Left lung (tissue), 4 donors: ENCODE measurements at regions not wholly inside any gene's neighbourhood (a gene's known extent, or its start where the extent isn't known, plus 50 kb on each side); places are given as distances from the start of the nearest gene placed in this dataset.

Experiments used
- ATAC-seq: fragments of 200-7000 bp; cut with Tn5 transposase; one replicate; pipeline ENCODE4 v1.9.1; 2020; ENCODE audit warnings: moderate library complexity
- DNase-seq, 4 donors: peaks; one replicate each; pipeline ENCODE4 v3.0.0-alpha.2; 2013 to 2020
- H3K27ac ChIP-seq, 2 donors: fragments of 200-600 bp; sonication (generic) in 1 of 2; one replicate each; pipeline versions ENCODE4 v1.5.0 to v1.8.0; 2020 to 2021
- H3K27me3 ChIP-seq, 2 donors: fragments of 200-600 bp; sonication (generic) in 1 of 2; one replicate each; pipeline versions ENCODE4 v1.5.0 to v1.8.0; 2020 to 2021
- H3K36me3 ChIP-seq, 2 donors: fragments of 200-600 bp; sonication (generic) in 1 of 2; one replicate each; pipeline versions ENCODE4 v1.5.0 to v1.8.0; 2020 to 2021
- H3K4me1 ChIP-seq, 2 donors: fragments of 200-600 bp; one replicate each; pipeline ENCODE4 v1.8.0; 2021
- H3K4me3 ChIP-seq, 2 donors: fragments of 200-600 bp; sonication (generic) in 1 of 2; one replicate each; pipeline versions ENCODE4 v1.5.0 to v1.8.0; 2020 to 2021; ENCODE audit warnings: mild to moderate bottlenecking in 1 of 2
- H3K9me3 ChIP-seq, 2 donors: fragments of 200-600 bp; sonication (generic) in 1 of 2; one replicate each; pipeline versions ENCODE4 v1.5.0 to v1.8.0; 2020 to 2021
- CTCF ChIP-seq, 2 donors: fragments of 200-600 bp; sonication (generic) in 1 of 2; IDR thresholded peaks; one replicate each; pipeline versions ENCODE4 v1.5.0 to v1.8.0; 2021; ENCODE audit warnings: antibody characterized with exemption in 2 of 2
- intact Hi-C, 2 donors: fragments of 100-400 bp; cut with DNase I; formaldehyde crosslinking; loops; one replicate each; pipeline versions ENCODE4 v1.11.2 to v1.14.2; 2022
- donor health status: DM: no; HTN: yes; CAD: no.
- donor health status: DM: no; HTN: no; CAD: no.

DNA sequence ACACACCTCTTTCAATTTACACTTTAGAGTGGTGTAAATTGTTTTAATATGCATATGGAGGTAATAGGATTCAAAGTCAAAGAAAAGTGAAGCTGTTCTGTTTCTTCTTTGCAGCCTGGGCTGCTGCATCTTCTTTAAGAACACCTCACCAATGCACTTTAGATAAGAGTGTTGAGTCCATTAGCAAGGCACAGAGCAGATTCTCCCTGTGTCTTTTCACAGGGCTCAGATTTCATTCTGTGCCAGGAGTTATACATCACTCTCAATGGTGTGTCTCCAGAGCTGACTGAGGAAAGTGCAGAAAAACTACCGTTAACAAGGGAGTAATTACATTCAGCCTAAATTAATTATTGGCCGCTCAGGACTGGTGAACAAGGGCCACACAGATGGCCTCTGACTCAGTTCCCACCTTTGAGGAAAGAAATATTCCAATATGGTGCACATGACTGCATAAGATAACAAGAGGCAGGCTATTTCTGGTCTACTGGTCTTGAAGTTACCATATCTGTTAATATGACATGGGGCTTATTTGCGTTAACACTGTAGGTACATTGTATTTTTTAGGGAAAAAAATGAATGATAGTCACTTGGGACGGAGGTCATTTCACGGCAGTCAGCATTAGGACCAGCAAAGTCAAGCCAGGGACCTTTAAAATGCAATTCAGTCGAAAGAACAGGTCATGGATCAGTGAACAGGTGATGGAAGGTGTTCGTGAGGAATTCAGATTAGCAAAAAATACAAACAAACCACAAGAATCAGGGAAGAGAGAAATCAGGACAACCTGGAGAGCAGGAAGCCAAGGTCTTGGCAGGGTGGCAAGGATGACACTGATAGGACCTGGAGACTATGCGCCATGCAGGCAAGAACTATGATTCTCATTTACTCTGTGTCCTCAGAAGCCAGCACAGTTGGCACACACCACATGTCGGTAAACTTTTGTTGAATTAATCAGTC lies 203.7 kb downstream of the TBX18 start:
- Histone ChIP-seq H3K36me3 (no peaks in the 10 kb centered on the region), H3K27ac (no peak overlapping the region), H3K9me3 (no peaks in the 10 kb centered on the region), H3K4me1 (no peaks in the 10 kb centered on the region), H3K4me3 (no peak overlapping the region), H3K27me3 (no peaks in the 10 kb centered on the region)
- ATAC-seq (no peak), DNase-seq (no peak)
- no peak for TF ChIP-seq CTCF (IDR thresholded peaks at IDR 0.05)
- intact Hi-C loops, result loop anchor here in 1 of 2 donors (10.0 kb wide), 1 partner anchor 146 kb away; no protein-coding TSS in a partner anchor

DNA sequence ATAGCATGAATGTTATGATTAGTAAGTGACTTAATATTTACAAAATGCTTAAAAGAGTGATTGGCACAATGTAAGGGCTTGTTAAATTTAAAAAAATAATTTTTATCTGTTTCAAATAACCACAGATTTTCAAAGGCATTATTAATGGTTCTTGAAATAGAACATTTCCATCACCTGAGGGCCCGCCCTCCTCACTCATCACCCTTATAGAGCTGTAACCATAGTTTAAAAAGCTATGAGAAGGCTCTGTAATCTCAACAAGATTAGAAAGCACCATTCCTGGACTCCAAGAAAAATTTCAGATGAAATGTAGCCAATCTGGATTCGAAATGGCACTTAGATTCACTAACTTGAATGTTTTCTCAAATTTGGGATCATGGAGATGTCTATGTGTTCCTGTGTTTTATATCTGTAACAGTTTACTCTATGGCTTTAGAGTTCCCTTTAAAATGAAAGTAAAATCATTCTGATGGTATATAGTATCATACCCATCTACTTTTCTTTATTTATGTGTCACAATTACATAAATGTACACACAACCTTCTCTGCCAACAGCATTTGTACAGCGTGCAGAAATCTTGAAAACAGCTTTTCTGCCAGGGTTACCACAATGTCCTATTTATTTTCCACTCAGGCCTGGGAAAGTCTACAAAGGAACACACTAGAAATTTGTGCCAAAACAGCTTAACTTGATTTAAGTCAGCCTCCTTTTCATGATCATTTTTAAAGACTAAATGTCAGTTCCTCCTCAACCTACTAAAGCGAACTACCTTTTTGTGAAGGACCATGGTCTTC lies 207.7 kb downstream of the TBX18 start:
- Histone ChIP-seq H3K36me3 (no peaks in the 10 kb centered on the region), H3K4me3 (no peak overlapping the region), H3K9me3 (peaks cover 0 to 4% of the 10 kb centered on the region in 2 donors), H3K27ac (no peak overlapping the region), H3K4me1 (no peaks in the 10 kb centered on the region), H3K27me3 (no peaks in the 10 kb centered on the region)
- peak in 1 of 4 donors; percentile 13 for DNase-seq
- TF ChIP-seq CTCF (IDR thresholded peaks at IDR 0.05), result no peak
- peak; percentile 52 for ATAC-seq
- intact Hi-C loops, result no loop called here

DNA sequence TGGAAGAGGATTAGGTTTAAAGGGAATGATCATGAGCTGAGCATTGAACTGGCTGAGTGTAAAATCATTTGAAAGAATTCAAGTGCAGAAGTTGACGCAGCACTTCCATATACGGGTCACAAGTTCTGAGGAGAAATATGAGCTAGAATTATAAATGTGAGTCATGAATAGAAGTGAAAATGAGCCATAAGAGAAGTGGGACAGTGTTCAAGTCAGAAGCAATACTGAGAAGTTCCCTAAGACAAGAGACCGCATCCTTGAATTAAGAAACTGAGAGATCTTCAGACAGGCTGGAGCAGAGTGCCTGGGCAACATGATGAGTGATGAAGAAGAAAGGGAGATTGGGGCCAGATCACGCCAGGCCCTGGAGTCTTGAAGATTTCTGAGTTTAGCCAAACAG lies 209.7 kb downstream of the TBX18 start:
- Histone ChIP-seq H3K4me3 (no peak overlapping the region), H3K27ac (no peak overlapping the region), H3K36me3 (no peaks in the 10 kb centered on the region), H3K27me3 (no peaks in the 10 kb centered on the region), H3K4me1 (no peaks in the 10 kb centered on the region), H3K9me3 (peaks cover 0 to 4% of the 10 kb centered on the region in 2 donors)
- ATAC-seq (no peak), DNase-seq (no peak)
- TF ChIP-seq CTCF (IDR thresholded peaks at IDR 0.05), result no peak
- intact Hi-C loops, result no loop called here

DNA sequence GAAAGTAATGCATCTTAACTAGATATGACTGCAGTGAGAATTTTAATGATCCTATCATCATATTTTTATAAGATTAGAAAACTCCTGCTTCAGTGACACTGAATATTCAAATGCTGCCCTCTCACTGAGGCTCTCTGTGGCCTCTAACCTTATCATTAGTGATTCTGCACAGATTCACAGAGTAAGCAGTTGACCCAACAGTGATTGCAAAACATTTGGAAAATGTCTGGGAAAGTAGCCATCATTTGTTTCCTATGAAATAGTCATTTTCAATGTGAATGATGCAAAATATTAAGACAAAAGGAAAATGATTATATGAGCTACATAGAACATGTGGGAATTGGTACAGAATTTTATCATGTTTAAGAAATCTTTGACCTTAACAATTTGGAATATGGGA lies 210.3 kb downstream of the TBX18 start:
- DNase-seq, result peak in 1 of 4 donors; percentile 30
- no peaks in the 10 kb centered on the region for H3K4me1 ChIP-seq
- H3K4me3 ChIP-seq, result no peak overlapping the region
- no peak for TF ChIP-seq CTCF (IDR thresholded peaks at IDR 0.05)
- intact Hi-C loops, result no loop called here
- H3K9me3 ChIP-seq, result peaks cover 0 to 4% of the 10 kb centered on the region in 2 donors
- no peak for ATAC-seq
- H3K27me3 ChIP-seq, result no peaks in the 10 kb centered on the region
- H3K36me3 ChIP-seq, result no peaks in the 10 kb centered on the region
- H3K27ac ChIP-seq, result no peak overlapping the region

- ATAC-seq, result peak; percentile 88
- Histone ChIP-seq H3K9me3 (peaks cover 0 to 4% of the 10 kb centered on the region in 2 donors), H3K27me3 (no peaks in the 10 kb centered on the region), H3K4me1 (no peaks in the 10 kb centered on the region), H3K27ac (no peak overlapping the region), H3K36me3 (no peaks in the 10 kb centered on the region), H3K4me3 (no peak overlapping the region)
- no peak for DNase-seq
- no peak for TF ChIP-seq CTCF (IDR thresholded peaks at IDR 0.05)
- intact Hi-C loops, result no loop called here
These were observed 210.9 kb downstream of the TBX18 start for GRCh38 chr6:84553527-84553926.
